Keratinocyte (primary cell): ENCODE measurements at regions not wholly inside any gene's neighbourhood (a gene's known extent, or its start where the extent isn't known, plus 50 kb on each side); places are given as distances from the start of the nearest gene placed in this dataset.

ENCODE experiments used
- EZH2 ChIP-seq: IDR thresholded peaks from one replicate; pipeline ENCODE4 v1.6.1; 2012; ENCODE audit warnings: inconsistent platforms, mild to moderate bottlenecking, low read length, moderate library complexity
- TF ChIP-seq, protein P1 (sequence below), 3 experiments: IDR thresholded peaks in 1 of 3; conservative IDR thresholded peaks in 1 of 3; optimal IDR thresholded peaks in 1 of 3; 2 replicates in 2 of 3; 3 replicates in 1 of 3; pipeline versions ENCODE3 to v1.5.1; 2011; ENCODE audit warnings: low read length in 3 of 3, mild to moderate bottlenecking in 3 of 3, moderate library complexity in 2 of 3, control low read depth in 1 of 3, inconsistent platforms in 1 of 3; ENCODE audit not compliant: insufficient read depth in 2 of 3; ENCODE audit errors: extremely low read depth in 1 of 3

DNA sequence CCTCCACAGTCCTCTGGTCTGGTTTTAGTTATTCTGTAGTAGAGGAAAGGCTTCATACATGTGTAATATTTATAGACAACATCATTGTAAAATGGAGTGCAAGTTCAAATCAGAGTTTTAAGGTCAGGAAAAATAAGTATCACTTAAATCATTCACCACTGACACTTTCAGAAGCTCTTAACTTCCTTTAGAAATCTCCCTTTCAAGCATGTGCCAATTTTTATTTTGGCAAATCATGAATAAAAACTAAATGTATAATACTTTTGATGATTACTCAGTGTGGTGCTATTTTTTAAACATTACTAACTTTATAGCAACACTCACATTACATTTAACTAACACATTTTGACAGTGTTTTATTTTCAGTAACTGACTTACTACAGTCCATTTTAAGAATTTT, 112.2 kb downstream of the OGFRL1 start:
- TF ChIP-seq, protein P1, sequence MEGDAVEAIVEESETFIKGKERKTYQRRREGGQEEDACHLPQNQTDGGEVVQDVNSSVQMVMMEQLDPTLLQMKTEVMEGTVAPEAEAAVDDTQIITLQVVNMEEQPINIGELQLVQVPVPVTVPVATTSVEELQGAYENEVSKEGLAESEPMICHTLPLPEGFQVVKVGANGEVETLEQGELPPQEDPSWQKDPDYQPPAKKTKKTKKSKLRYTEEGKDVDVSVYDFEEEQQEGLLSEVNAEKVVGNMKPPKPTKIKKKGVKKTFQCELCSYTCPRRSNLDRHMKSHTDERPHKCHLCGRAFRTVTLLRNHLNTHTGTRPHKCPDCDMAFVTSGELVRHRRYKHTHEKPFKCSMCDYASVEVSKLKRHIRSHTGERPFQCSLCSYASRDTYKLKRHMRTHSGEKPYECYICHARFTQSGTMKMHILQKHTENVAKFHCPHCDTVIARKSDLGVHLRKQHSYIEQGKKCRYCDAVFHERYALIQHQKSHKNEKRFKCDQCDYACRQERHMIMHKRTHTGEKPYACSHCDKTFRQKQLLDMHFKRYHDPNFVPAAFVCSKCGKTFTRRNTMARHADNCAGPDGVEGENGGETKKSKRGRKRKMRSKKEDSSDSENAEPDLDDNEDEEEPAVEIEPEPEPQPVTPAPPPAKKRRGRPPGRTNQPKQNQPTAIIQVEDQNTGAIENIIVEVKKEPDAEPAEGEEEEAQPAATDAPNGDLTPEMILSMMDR (optimal IDR thresholded peaks at IDR 0.05 in 1 of 3, IDR thresholded peaks at IDR 0.05 in 1 of 3, conservative IDR thresholded peaks at IDR 0.05 in 1 of 3; ENCODE audit: extremely low read depth in 1 of 3, insufficient read depth in 2 of 3, low read length in 3 of 3): no peak
- TF ChIP-seq EZH2: no peak
